Left renal cortex interstitium (tissue), 4 donors: ENCODE measurements at regions not wholly inside any gene's neighbourhood (a gene's known extent, or its start where the extent isn't known, plus 50 kb on each side); places are given as distances from the start of the nearest gene placed in this dataset.
"Not testable (repeated sequence)": the region's sequence is repeated elsewhere in the genome, so short reads cannot be mapped to it uniquely, and the experiment has no call there.

Source experiments
- DNase-seq, 4 donors: peaks; one replicate each; pipeline ENCODE4 v3.0.0-alpha.2; 2013; ENCODE audit warnings: low read depth in 4 of 4, low spot score in 2 of 4, missing footprints in 1 of 4

DNA sequence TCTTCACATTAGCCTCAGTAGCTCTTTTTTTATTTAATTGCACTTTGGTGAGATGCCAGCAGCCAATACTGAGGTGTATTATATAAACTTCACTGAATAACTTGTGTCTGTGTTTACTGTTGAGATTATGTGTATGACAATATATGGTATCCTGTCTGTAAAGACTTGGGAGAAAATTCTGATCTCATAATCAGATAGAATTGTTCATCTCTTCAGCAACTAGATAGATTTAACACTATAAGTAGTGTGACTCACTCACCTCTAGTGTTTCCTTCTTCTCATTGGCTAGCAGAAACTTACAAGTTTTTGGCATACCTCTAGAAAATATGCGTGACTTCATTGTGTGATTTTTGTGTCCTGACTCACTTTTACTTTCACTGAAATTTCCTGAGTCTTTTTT lies 67.6 kb upstream of the TGFBR2 start:
- no peak for DNase-seq

DNA sequence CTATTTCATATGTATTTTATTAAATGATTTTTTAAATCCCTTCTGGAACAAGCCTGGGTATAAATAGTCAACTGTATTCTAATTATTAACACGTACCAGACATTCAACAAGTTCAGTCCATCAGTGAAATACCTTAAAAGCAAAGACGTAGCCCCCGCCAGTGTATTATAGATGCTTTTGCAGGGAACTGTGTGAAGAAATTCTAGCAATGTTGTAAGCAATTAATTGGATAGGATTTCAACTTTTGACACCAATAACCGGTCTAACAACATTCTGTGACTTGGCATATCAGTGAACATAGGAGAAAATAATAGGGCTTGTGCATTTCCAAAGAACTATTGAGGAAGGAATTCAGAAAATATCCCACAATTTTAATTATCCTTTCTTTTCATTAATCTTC lies 67.2 kb upstream of the TGFBR2 start:
- peak in 1 of 4 donors; percentile 45 for DNase-seq

DNA sequence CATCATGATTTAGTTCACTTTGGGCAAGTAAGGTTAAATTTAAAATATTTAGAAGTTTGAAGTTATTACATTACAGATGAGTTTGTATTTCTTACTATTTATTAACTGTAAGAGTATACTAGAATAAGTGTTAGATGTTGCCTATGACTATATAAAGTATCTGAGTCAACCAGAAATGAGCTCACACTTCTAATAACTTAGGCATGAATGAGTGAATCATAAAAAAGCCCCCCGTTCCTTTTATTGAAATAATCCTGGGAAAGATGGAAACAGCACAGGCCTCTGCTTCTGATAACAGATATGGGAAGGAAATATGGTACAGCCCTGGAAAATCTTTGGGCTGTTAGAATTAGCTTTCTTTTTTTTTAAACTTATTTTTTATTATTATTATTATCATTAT lies 66.6 kb upstream of the TGFBR2 start:
- no peak for DNase-seq

DNA sequence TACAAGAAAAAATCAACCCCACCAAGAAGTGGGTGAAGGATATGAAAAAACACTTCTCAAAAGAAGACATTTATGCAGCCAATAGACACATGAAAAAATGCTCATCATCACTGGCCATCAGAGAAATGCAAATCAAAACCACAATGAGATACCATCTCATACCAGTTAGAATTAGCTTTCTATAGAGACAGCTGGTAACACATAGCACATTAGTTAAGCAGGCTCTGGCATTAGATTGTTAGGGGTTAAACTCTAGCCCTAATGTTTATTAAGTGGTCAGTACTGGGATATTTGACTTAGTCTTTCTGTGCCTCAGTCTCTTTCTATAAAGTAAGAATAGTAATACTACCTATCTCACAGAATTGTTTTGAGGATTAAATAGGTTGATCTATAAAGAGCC lies 65.2 kb upstream of the TGFBR2 start:
- not testable (repeated sequence) for DNase-seq

DNA sequence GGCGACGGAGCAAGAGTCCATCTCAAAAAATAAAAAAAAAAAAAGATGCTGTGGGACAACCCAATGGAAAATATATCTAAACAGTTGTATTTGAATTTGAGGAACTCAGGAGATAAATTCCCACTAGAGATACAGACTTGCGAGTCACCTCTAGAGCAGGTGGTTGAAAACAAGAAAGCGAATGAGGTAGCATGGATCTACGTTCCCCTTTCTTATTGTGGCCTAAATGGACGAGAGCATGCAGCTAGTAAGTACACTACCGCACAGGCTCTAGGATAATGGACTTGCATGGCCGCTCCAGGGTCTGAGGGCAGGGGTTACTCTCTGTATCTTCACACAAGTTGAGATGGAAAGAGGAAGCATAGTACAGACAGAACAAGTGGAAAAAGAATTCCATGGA lies 63.5 kb upstream of the TGFBR2 start:
- DNase-seq = no peak

DNA sequence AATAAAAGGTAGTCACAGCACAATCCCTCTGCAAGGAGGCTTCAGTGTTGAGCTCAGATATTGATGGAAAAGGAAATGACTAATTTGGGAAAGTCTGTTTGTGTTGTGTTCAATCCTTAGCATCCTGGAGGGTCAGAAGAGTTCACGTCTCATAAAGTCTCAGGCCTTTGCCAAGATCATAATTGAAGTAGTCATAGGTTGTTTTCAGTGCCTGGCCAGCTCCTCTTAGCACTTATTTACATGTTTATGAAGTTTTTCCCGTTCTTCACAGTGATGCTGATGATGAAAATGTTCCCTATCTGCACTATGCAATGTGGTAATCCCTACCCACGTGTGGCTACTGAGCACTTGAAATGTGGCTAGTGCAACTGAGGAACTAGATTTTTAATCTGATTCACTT lies 61.6 kb upstream of the TGFBR2 start:
- no peak for DNase-seq

DNA sequence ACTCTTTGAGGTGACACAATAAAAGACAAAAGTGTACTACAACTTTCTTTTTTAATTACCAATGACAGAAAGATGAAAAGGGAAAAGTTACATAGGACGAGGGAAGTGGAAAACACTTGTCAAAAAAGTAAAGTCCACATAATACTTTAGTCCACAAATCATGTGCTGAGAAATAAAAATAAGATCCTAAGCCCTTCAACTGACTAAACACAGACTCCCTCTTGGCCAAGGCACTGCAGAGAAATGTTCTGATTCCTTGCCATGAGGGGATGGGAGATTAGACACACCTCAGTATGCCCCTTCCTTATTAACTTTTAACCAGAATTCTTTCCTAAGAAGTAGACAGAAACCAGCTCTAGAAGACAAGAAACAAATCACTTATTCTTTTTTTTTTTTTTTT lies 59.5 kb upstream of the TGFBR2 start:
- no peak for DNase-seq

DNA sequence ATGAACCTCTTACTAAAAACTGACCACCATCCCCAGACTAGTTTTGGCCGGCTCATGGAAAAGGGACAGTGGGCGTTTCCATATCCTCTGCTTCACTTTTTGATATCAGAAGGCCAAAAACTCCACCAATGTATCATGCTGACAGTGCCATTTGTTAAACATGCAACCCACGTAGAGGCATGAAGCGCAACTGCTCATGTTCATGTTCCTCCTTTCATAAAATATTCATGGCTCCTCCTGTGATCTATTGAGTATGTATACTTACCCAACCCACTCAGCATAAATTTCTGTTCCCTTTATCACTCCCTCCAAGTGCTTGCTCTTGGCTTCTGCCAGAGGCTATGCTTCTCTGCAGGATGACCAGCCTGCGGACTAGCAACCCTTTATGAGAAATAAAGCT lies 58.7 kb upstream of the TGFBR2 start:
- DNase-seq = no peak

DNA sequence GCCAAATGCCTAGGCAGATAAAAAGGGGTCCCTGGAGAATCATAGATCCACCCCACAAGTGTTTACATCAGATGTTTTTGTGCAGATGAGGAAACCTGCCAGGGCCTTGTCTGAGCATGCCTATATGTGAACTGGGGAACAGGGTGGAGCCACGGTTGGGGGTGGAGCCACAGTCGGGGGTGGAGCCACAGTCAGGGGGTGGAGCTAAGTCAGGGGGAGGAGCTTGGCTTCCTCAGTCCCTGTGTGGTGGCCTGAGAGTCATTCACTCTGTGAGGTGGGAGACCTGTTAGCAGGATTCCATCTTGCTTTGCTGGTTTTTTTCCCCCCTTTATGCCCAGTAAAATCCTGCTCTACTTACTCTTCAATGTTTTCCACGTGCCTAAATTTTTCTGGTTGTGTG lies 57.8 kb upstream of the TGFBR2 start:
- no peak for DNase-seq

DNA sequence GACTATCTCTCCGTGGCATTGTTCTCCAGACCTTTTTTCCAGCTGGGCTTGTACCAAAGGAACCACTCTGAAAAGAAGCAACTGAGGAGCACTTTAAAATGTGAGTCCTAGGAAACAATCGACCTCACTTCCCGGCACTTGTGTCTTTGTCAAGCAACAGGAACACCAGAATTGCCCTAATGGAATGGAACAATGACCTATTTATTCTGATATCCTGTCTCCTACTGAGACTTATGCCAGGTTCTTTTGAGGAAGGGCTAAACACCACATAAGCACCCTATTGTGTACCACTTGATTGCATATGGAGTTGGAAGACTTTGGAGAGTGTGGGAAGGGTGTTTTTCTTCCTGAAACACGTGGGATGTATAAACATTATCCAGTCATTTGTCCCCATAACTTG lies 56.8 kb upstream of the TGFBR2 start:
- DNase-seq = no peak

DNA sequence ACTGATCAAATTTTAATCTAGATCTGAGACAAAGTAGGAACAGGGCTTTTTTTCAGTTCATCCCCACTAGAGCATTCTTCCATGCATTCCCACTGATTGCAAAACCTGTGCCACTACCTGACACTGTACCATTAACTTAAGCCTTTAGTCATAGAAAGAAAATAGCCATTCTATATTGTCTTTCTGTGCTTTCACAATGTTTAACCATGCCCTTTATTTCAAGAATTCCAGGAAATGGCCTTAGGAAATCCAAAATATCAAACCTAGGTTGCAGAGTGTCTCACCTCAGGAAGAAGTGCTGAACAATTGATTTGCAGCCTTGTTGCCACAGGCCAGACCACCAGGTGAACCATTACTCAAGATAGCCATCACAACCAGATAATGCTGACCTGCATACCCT lies 56.2 kb upstream of the TGFBR2 start:
- DNase-seq = no peak

DNA sequence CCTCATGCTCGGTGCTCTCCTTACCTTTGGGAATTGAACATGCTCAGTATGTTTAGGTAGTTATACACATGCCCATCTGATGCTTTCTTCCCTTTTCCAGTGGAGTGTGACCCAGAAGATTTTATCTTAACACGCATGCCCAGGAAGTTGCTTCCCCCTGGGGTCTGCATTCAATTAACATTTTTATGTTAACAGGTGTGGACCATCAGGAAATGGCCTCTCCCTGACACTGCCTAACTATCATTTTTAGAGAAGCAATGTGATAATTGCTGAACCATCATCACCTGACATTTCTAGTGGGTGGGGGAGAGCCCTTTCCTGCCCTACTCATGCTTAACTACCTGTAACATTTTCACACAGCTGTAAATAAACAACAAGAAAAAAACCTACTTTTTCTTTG lies 55.1 kb upstream of the TGFBR2 start:
- no peak for DNase-seq

DNA sequence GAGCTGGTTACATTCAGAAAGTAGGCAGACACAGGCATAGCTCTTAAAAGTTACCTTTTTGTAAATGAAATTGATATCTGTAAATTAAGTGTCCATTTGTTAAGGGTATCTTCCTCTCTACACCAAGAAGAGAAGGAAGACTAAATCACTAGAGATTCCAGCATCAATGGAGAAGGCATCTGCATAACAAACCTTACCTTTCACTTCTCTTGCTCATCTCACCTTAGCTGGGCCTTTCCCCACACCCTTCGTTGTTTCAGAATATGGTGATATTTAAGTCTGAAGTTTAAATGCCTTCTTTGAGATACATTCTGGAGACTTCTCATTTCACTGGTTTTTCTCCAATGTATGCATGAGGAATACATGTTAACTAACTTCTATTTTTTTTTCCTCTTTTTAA lies 54.5 kb upstream of the TGFBR2 start:
- DNase-seq = no peak

DNA sequence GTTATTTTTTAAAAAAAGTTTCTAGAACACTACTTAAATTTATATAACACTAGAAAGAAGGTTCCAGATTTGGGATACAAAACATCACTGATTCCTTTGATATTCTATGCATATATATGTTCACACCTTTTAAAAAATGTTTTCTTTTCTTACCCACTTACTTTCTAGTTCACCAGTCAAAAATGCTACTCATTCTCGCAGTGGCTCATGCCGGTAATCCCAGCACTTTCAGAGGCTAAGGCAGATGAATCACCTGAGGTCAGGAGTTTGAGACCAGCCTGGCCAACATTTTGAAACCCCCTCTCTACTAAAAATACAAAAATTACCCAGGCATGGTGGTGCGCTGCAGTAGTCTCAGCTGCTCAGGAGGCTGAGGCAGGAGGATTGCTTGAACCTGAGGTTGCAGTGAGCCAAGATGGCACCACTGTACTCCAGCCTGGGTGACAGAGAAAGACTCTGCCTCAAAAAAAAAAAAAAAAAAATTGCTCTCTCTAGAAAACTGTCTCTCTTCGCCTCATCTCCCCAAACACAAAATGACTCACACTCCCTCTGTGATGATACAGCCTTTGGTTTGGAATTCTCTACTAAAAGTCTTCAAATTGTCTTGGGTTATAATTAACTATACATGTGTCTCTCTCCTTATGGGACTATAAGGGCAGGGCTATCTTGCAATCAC lies 52.6 kb upstream of the TGFBR2 start:
- DNase-seq = no peak

DNA sequence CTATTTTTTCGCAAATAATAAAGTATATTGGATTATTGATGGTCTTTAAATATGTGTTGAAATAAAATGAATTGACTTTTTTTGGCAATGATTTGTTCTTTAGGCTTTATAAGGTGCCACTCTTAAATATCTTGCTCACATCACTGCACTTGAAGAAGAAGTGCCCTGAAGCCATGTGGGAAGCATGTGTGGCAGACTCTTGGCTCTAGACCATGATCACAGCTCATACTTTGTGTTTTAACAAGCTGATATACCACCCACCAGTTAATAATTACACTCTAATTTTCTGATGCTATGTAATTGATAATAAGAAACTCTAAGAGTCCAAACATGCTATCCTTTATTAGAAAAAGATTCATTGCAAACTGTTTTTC lies 52.1 kb upstream of the TGFBR2 start:
- no peak for DNase-seq

DNA sequence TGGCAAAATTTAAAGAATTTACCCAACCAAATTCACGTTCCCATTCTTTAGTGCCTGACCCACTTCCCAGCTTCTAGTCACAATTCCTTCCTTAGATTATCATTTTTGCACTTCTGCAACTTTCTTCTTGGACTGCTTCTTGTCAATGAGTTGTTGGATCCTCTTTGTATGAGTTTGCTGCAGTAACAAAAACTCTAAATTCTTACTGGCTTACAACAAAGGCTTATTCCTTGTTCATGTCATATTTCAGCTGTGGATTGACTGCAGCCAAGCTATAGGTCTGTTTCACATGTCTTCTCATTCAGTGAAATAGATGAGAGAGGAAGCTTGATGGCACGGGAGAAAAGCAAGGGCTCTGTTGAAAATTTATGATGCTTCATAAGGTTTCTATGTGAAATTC lies 50.4 kb upstream of the TGFBR2 start:
- DNase-seq = no peak
